A172 (cell line): ENCODE measurements at regions not wholly inside any gene's neighbourhood (a gene's known extent, or its start where the extent isn't known, plus 50 kb on each side); places are given as distances from the start of the nearest gene placed in this dataset.

Source experiments
- DNase-seq: peaks from one replicate; pipeline ENCODE4 v3.0.0-alpha.2; 2015; ENCODE audit warnings: low spot score

DNA sequence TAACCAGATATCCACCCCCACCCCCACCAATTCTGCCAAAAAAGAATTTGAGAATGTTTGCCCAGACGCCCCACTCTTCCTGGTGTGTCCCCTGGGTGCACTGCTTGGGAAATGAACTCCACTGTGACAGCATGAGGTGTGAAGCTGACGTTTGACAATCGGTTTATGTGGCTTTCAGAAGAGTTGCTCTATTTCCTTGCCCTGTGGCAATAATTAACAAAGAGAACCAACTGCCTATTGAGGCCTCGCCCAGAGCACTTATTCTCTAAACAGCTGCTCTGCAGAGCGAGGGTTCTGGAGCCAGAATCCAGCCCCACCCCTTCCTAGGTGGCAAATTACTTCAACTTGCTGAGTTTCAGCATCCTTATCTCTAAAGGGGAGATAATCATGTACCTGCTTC is 115.8 kb upstream of the SIX3 start:
- no peak for DNase-seq

- DNase-seq, result no peak
Observed at GRCh38 chr2:44826601-44827000, 114.9 kb upstream of the SIX3 start.

DNA sequence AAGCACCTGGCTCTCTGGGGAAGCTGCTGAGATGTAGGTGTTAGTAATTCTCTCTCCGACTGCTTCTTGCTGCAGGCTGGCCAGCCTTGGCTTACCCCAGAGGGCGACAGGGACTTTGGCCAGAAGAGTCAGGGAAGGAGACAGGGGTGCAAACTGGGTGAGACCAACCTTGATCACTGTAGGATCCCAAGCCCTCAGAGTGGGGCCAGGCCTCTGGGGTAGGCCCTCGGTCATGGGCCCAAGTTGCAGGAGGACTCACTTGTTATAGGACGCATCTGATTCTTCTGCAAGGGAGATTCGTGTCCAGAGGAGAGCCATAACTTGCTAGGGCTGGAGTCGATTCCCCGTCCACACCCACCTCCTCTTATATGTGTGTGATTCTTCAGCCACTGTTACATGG is 111.7 kb upstream of the SIX3 start:
- no peak for DNase-seq

GRCh38 chr2:44833171-44834069 is 108.1 kb upstream of the SIX3 start:
- no peak for DNase-seq

DNA sequence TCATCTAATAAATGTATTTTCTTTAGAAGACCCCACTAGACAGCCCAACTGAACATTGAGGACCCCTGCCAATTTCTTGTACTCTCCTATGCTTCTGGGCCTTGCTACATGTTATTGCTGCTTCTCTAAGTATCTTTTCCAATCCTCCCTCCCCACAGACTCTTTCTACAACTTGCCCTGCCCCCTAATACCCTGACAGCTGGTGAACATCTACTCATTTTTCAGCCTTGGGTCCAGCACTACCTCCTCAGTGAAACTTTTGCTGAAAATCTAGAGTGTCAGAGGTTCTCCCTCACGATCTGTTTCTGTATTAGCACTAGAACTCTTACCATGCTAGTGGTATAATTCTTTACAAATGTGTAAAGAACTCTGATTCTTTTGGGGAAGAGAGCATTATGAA is 106.8 kb upstream of the SIX3 start:
- no peak for DNase-seq

DNA sequence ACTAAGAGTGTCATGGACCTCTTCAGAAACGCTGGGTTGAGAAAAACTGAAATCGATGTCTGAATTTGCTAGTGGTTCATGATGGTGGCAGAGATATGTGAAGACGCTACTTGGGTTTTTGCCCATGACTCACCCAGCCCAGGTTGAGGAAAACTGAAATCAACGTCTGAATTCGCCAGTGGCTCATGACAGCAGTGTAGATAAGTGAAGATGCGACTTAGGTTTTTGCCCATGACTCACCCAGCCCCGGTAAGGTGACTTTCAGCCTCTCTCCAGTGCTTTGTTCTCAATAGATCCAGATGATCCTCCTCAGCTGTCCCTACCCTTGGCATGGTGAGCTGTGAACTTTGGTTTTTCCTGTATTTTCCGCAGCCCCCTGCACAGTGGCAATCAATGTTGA is 105.3 kb upstream of the SIX3 start:
- peak; percentile 51 for DNase-seq

DNA sequence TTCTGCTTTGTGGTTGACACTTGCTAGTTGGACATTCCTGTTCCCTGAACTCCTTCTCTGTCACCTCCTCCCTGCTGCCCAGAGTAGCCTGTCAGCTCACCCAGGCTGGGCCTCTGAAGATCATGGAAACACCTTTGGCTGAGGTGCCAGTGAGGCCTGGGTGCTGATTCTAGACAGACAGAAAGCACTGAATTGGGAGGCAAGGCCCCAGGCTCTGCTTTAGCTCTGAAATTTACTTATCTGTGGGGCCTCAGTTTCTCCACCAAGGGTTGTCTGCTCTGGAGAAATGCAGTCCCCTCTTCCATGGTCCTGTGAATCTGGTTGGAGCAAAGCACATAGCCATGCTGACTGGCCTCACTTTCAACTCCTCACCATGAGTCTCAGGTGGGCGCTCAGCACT is 104.6 kb upstream of the SIX3 start:
- no peak for DNase-seq

GRCh38 chr2:44838116-44838790 is 103.2 kb upstream of the SIX3 start:
- DNase-seq, result no peak

- no peak for DNase-seq
Observed at GRCh38 chr2:44839370-44839769, 102.1 kb upstream of the SIX3 start.

- no peak for DNase-seq
Observed at GRCh38 chr2:44839771-44840502, 101.6 kb upstream of the SIX3 start.

GRCh38 chr2:44840503-44840850 is 101.0 kb upstream of the SIX3 start:
- DNase-seq, result no peak

- DNase-seq, result no peak
Observed at GRCh38 chr2:44843086-44843485, 98.4 kb upstream of the SIX3 start.

- no peak for DNase-seq
Observed at GRCh38 chr2:44843641-44844310, 97.7 kb upstream of the SIX3 start.

DNA sequence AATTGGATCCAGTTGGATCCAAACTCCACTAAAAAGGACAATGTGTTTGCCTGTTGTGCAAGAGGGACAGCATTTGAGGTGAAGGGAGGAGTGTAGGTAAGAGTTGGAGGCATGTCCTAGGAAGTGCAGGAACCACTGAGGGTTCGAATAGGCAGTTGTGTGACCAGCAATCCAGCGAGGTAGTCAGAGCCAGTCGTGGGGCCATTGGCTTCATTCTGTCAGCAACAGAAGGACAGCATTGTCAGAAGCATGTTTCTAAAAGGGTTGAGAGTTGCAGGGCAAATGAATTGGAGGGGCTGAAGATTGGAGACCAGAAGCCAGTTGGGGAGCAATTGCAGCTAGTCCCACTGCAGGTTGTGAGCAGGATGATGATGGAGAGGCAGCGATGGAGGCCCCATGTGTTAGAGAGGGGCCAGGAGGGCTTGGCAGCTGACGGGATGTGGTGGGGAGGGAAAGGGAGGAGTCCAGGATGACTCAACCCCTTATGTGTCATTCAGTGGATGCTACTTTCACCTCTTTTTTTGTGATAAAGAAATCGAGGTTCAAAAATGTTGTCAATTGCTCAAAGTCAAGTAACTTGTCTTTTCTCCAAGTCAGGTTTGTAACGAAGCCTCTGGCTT is 96.7 kb upstream of the SIX3 start:
- DNase-seq, result peak; percentile 77

DNA sequence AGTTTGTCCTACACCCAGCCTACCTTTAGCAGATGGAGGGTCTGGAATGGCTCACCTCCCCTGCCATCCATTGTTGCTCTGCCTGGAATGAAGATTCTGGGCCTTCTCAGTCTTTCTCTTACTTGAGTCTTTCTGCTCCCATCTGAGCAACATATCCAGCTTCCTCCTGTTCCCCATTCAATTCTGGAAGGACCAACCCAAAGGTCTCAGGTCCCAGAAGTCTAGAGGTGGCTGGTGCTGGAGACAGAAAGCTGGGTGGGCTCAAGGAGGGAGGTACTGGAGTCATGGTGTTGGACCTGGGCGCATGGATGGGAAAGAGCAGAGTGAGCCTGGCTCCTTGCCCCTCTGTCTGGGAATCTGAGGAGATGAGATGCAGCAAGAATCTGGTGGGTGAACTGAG is 93.5 kb upstream of the SIX3 start:
- no peak for DNase-seq

DNA sequence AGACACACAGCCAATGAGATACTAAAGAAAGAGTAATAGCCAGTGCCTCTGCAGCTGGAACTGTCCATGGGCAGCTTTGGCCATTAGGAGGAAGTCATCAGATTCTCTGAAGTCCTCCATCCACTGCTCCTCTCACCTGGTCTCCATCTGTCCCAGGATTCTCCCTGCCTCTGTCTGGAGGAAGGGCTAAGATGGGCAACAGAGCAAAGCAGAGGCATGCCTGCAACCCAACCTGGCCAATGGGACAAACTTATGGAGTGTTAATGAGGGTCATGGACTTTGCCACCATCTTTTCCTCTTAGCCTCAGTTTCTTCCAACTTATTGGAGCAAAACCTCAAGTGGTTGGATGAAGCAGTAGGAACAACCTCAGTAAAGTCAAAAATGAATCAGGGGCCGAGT is 91.5 kb upstream of the SIX3 start:
- no peak for DNase-seq

DNA sequence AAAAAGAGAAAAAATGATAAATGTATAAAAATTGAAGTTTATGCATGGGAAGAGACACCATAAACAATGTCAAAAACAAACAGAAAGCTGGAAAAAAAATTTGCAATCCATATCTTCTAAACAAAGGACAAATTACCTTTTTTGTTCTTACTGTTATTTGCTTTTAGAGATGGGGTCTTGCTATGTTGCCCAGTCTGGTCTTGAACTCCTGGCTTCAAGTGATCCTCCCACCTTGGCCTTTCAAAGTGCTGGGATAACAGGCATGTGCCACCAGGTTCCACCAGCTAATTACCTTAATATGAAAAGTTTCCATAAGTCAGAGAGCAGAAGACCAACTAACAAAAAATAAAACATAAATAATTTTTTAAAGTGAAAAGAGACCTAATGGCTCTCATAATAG is 90.0 kb upstream of the SIX3 start:
- no peak for DNase-seq

DNA sequence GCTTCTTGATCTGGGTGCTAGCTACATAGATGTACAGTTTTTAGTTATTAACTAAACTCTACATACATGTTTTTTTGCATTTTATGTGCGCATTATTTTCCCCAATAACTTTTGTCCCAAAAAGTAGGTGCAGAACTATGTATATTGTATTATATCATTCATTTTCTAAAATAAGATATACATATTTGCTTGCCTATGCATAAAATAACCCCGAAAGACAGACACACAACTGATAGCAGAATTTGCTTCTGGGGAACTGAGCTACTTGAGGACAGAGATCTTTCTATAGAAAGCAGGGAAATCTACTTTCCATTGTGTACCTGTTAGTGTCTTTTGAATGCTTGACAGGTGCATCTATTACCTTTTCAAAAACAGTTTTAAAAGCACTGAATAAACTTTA is 88.9 kb upstream of the SIX3 start:
- DNase-seq, result no peak

DNA sequence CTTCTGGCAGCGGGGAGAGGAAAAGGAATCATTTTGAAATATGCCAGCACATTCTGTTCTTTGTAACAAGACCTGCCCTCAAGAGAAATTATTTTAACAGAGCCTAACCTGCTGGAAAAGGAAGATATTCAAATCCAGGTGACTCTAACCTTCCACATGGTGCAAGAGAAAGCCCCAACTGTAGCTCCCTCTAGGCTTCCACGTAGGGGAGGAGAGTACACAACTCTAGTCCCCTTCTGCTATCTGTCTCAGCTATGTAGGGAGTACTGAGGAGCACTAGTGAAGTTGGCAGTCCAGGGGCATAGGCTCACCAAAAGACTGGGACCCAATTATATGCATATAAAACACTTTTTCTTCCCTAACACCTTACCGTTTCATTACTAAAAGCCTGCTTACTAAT is 82.2 kb upstream of the SIX3 start:
- DNase-seq, result no peak

GRCh38 chr2:44866152-44866551 is 75.3 kb upstream of the SIX3 start:
- no peak for DNase-seq

- no peak for DNase-seq
Observed at GRCh38 chr2:44869761-44870160, 71.7 kb upstream of the SIX3 start.

GRCh38 chr2:44877417-44877816 is 64.1 kb upstream of the SIX3 start:
- no peak for DNase-seq
